CD4-positive, CD25-positive, alpha-beta regulatory T cell (primary cell): ENCODE measurements at regions not wholly inside any gene's neighbourhood (a gene's known extent, or its start where the extent isn't known, plus 50 kb on each side); places are given as distances from the start of the nearest gene placed in this dataset.

Source experiments
- ATAC-seq, 2 donors: fragments of 150-1000 bp; cut with Tn5 transposase; one replicate each; pipeline ENCODE4 v1.10.0; 2021; ENCODE audit warnings: low read depth in 2 of 2, moderate number of reproducible peaks in 2 of 2, moderate library complexity in 1 of 2
- DNase-seq, 3 donors: peaks; one replicate each; pipeline versions ENCODE4 v3.0.0 to v3.0.0-alpha.2; 2012 to 2022; ENCODE audit warnings: mixed read lengths in 1 of 3
- H3K27ac ChIP-seq: one replicate; pipeline ENCODE4 v1.7.0; 2013; ENCODE audit warnings: mild to moderate bottlenecking, low read length; ENCODE audit not compliant: insufficient read depth, poor library complexity, severe bottlenecking
- H3K27me3 ChIP-seq: one replicate; pipeline ENCODE4 v1.7.0; 2013; ENCODE audit warnings: low read length; ENCODE audit not compliant: control insufficient read depth, insufficient read depth
- H3K36me3 ChIP-seq: one replicate; pipeline ENCODE4 v1.7.0; 2013; ENCODE audit warnings: mild to moderate bottlenecking, low read length, moderate library complexity; ENCODE audit not compliant: control insufficient read depth, insufficient read depth
- H3K4me1 ChIP-seq: 2 replicates; pipeline ENCODE4 v1.7.0; 2013; ENCODE audit warnings: mild to moderate bottlenecking, low read length; ENCODE audit not compliant: insufficient read depth, control insufficient read depth, poor library complexity, severe bottlenecking
- H3K4me3 ChIP-seq: one replicate; pipeline ENCODE4 v1.7.0; 2013; ENCODE audit warnings: low read depth, mild to moderate bottlenecking, low read length, moderate library complexity
- H3K9me3 ChIP-seq, 2 experiments: 1 replicate in 1 of 2; 2 replicates in 1 of 2; pipeline ENCODE4 v1.7.0; 2013; ENCODE audit warnings: low read length in 2 of 2, mild to moderate bottlenecking in 1 of 2, moderate library complexity in 1 of 2; ENCODE audit not compliant: control insufficient read depth in 2 of 2
- H3K27ac Mint-ChIP-seq, 3 donors: one replicate each; pipeline ENCODE4 v1.8.0; 2020 to 2022; ENCODE audit warnings: mild to moderate bottlenecking in 3 of 3, mixed read lengths in 3 of 3, moderate library complexity in 2 of 3
- H3K27me3 Mint-ChIP-seq: one replicate; pipeline ENCODE4 v1.8.0; 2022; ENCODE audit warnings: mild to moderate bottlenecking, mixed read lengths
- H3K36me3 Mint-ChIP-seq: one replicate; pipeline ENCODE4 v1.8.0; 2020; ENCODE audit warnings: mixed read lengths
- H3K4me1 Mint-ChIP-seq, 4 donors: one replicate each; pipeline ENCODE4 v1.8.0; 2020 to 2022; ENCODE audit warnings: mixed read lengths in 4 of 4, mild to moderate bottlenecking in 1 of 4
- H3K4me3 Mint-ChIP-seq, 4 donors: one replicate each; pipeline ENCODE4 v1.8.0; 2020 to 2022; ENCODE audit warnings: mild to moderate bottlenecking in 4 of 4, mixed read lengths in 4 of 4, moderate library complexity in 3 of 4
- H3K9me3 Mint-ChIP-seq, 7 donors: one replicate each; pipeline ENCODE4 v1.8.0; 2020 to 2022; ENCODE audit warnings: mixed read lengths in 7 of 7, mild to moderate bottlenecking in 3 of 7, moderate library complexity in 2 of 7

DNA sequence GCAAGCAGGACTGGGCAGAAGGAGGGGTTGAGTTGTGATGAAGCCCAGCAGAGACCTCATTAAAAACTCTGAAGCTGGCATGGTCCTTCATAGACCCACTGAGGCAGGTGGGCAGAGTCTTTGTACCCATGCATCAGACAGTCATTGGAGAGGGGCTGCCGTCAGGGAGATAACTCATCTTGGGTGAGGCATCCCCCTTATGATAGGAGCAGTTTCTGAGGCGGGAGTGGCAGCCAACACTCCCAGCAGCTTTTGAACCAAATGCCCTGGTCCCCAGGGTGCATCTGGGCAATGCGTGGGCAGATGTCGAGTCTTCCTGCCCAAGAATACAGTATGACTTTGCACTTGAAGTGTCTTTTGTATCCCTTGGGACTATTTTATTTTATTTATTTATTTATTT is 68.1 kb downstream of the HTR5A start:
- H3K36me3 ChIP-seq = no peaks in the 10 kb centered on the region
- ATAC-seq = no peak
- H3K9me3 Mint-ChIP-seq = peaks cover 0 to 2% (median 0%) of the 10 kb centered on the region in 7 donors
- no peak overlapping the region for H3K27ac Mint-ChIP-seq
- no peaks in the 10 kb centered on the region for H3K9me3 ChIP-seq
- DNase-seq = no peak
- H3K27me3 ChIP-seq = peaks cover 4% of the 10 kb centered on the region
- H3K27me3 Mint-ChIP-seq = peaks cover 8% of the 10 kb centered on the region
- H3K4me3 ChIP-seq = no peak overlapping the region
- H3K27ac ChIP-seq = no peak overlapping the region
- no peak overlapping the region for H3K4me3 Mint-ChIP-seq
- no peaks in the 10 kb centered on the region for H3K36me3 Mint-ChIP-seq
- H3K4me1 ChIP-seq = no peaks in the 10 kb centered on the region
- no peaks in the 10 kb centered on the region for H3K4me1 Mint-ChIP-seq

DNA sequence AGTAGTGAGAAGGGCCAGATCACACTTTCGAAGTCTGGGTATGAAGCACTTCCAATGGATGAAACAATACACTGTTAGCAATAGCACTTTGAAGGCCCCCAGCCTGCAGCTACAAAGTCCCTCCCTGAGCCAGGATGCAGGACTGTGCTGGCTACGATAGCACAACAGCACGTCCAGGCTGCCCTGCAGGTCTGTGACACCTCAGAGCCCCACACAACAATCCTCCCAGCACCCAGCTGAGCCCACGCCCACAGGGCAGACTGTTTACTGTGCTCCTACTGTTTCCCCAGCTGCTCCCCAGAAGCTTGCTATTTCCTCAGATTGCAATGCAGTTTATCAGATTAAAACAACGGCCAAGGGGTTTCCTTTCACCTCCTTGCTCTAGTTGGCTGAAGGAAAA is 71.4 kb downstream of the HTR5A start:
- no peak overlapping the region for H3K4me3 Mint-ChIP-seq
- H3K4me1 ChIP-seq = no peaks in the 10 kb centered on the region
- H3K27me3 ChIP-seq = peaks cover 5% of the 10 kb centered on the region
- peaks cover 0 to 4% (median 0%) of the 10 kb centered on the region in 7 donors for H3K9me3 Mint-ChIP-seq
- no peak overlapping the region for H3K27ac ChIP-seq
- H3K4me1 Mint-ChIP-seq = no peaks in the 10 kb centered on the region
- no peaks in the 10 kb centered on the region for H3K36me3 Mint-ChIP-seq
- no peaks in the 10 kb centered on the region for H3K9me3 ChIP-seq
- ATAC-seq (no peak), DNase-seq (no peak)
- no peak overlapping the region for H3K27ac Mint-ChIP-seq
- no peaks in the 10 kb centered on the region for H3K36me3 ChIP-seq
- H3K27me3 Mint-ChIP-seq = peaks cover 15% of the 10 kb centered on the region
- H3K4me3 ChIP-seq = no peak overlapping the region

DNA sequence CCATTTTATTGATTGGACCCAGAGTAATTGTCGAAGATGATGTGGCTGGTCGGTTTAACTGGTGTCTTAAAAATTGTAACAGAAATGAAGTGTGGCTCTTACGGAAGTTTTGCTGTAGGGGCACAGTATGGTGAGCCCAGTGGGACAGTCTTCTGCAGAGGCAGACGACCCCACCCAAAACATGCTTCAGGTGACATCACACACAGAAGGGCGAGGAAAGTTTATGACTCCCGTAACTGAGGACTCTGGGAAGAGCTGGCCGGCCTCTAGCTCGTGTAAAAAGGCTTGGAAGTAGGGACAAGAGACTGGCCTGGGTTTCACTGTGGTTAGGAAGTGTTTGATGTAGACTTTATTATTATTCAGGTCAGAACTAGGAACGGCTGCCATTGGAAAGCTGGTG is 73.3 kb downstream of the HTR5A start:
- no peak overlapping the region for H3K27ac Mint-ChIP-seq
- no peak for ATAC-seq
- H3K4me1 ChIP-seq = no peaks in the 10 kb centered on the region
- H3K4me1 Mint-ChIP-seq = no peaks in the 10 kb centered on the region
- H3K9me3 Mint-ChIP-seq = peaks cover 0 to 2% (median 0%) of the 10 kb centered on the region in 7 donors
- no peak for DNase-seq
- no peaks in the 10 kb centered on the region for H3K9me3 ChIP-seq
- H3K4me3 ChIP-seq = no peak overlapping the region
- peaks cover 15% of the 10 kb centered on the region for H3K27me3 Mint-ChIP-seq
- no peak overlapping the region for H3K4me3 Mint-ChIP-seq
- no peak overlapping the region for H3K27ac ChIP-seq
- peaks cover 5% of the 10 kb centered on the region for H3K27me3 ChIP-seq
- H3K36me3 Mint-ChIP-seq = no peaks in the 10 kb centered on the region
- no peaks in the 10 kb centered on the region for H3K36me3 ChIP-seq

DNA sequence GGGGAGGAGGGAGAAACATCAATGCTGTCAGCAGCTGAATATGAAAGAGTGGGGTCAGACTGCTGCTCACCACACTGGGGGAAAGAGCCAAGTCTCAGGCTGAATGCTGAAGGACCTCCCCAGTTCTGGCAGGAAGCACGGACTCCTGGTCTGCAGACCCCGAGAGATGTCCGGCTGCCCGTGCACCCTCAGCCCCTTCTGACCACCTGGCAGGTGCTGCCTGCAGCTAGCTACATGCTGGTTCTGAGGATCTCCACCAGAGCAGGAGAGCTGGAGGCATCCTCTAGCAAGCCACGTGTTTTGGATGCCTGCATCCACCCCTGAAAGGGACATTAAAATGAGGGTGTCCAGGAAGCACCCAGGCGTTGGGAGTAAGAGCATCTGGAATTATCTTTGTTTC is 74.2 kb downstream of the HTR5A start:
- peaks cover 0 to 2% (median 0%) of the 10 kb centered on the region in 7 donors for H3K9me3 Mint-ChIP-seq
- no peak for DNase-seq
- Histone ChIP-seq H3K4me3 (no peak overlapping the region), H3K27me3 (peaks cover 5% of the 10 kb centered on the region), H3K27ac (no peak overlapping the region), H3K9me3 (no peaks in the 10 kb centered on the region), H3K36me3 (no peaks in the 10 kb centered on the region), H3K4me1 (no peaks in the 10 kb centered on the region)
- peaks cover 11% of the 10 kb centered on the region for H3K27me3 Mint-ChIP-seq
- no peaks in the 10 kb centered on the region for H3K36me3 Mint-ChIP-seq
- no peaks in the 10 kb centered on the region for H3K4me1 Mint-ChIP-seq
- no peak overlapping the region for H3K27ac Mint-ChIP-seq
- ATAC-seq = no peak
- no peak overlapping the region for H3K4me3 Mint-ChIP-seq

DNA sequence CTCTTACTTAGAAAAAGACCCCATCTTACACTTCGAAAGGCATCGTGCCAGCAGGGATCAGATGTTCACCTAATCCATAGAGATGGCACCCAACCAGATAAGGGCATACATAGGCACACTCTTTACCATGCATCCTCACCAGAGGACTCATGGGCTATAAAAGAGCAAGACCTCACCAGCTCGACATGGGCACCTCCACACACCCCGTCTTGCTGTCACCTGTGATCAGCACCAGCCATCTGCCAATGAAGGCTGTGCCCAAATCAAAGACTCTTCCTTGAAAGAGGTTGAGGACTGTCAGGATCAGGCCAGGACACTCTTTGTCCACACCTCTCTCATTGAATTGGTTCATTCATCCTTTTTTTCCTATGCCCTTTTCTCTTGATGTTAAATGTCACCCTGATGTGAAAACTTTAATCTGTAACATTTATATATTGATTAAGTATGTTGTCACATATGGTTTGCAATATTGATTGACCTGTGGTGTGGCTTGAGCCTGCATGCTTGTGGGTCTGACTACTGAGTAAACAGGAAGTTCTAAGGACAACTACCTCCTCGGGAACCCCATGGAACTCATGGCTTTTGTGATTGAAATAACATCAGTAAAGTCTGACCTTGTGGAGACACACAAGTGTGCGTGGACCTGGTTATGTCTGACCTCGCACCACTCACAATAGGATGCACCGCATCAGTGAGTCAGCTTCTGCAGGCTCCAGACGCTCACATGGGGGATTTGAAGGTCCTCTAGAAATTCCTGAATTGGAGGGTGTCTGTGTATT is 75.5 kb downstream of the HTR5A start:
- no peaks in the 10 kb centered on the region for H3K9me3 ChIP-seq
- no peaks in the 10 kb centered on the region for H3K36me3 ChIP-seq
- Mint-ChIP-seq H3K36me3 (no peaks in the 10 kb centered on the region), H3K4me1 (no peaks in the 10 kb centered on the region), H3K27ac (no peak overlapping the region), H3K9me3 (peaks cover 0 to 2% (median 0%) of the 10 kb centered on the region in 7 donors), H3K4me3 (no peak overlapping the region), H3K27me3 (peaks cover 11% of the 10 kb centered on the region)
- no peak overlapping the region for H3K4me3 ChIP-seq
- DNase-seq (no peak), ATAC-seq (no peak)
- H3K27me3 ChIP-seq = peaks cover 7% of the 10 kb centered on the region
- no peaks in the 10 kb centered on the region for H3K4me1 ChIP-seq
- no peak overlapping the region for H3K27ac ChIP-seq

DNA sequence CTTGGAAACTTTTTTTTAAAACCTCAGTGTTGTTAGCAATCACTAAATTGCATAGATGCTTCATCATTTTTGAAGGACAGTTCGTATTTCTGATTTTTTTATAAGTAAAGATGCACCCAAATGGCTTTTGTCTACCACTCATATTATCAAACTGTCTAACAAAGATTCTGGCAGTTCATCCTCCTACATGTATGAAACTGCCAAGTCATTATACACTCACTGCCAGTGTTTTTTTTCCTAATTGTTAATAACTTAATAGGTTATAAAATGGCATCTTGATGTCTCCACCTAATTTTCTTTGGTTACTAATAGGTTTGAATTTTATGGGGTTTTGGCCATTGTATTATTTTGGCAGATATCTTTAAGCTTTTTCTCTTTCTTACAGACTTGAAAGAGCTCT is 77.0 kb downstream of the HTR5A start:
- no peaks in the 10 kb centered on the region for H3K36me3 Mint-ChIP-seq
- Histone ChIP-seq H3K4me3 (no peak overlapping the region), H3K9me3 (peaks cover 0 to 5% of the 10 kb centered on the region in 2 experiments), H3K27me3 (peaks cover 7% of the 10 kb centered on the region), H3K36me3 (no peaks in the 10 kb centered on the region), H3K27ac (no peak overlapping the region), H3K4me1 (no peaks in the 10 kb centered on the region)
- peaks cover 0 to 6% (median 0%) of the 10 kb centered on the region in 7 donors for H3K9me3 Mint-ChIP-seq
- H3K27me3 Mint-ChIP-seq = peaks cover 8% of the 10 kb centered on the region
- DNase-seq = no peak
- no peak for ATAC-seq
- H3K4me3 Mint-ChIP-seq = no peak overlapping the region
- no peak overlapping the region for H3K27ac Mint-ChIP-seq
- no peaks in the 10 kb centered on the region for H3K4me1 Mint-ChIP-seq

DNA sequence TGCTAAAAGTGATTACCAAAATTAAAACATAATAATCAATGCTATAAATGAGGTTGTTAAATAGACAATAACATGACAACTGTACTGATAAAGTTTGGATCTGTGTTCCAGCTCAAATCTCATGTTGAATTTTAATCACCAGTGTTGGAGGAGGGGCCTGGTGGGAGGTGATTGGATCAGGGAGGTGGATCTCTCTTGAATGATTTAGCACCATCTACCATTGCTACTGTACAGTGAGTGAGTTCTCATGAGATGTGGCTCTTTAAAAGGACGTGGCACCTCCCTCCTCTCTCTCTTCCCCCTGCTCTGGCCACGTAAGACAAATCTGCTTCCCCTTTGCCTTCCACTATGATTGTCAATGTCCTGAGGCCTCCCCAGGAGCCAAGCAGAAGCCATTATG is 77.5 kb downstream of the HTR5A start:
- H3K4me3 Mint-ChIP-seq = no peak overlapping the region
- H3K27ac Mint-ChIP-seq = no peak overlapping the region
- H3K27me3 Mint-ChIP-seq = peaks cover 7% of the 10 kb centered on the region
- ATAC-seq = no peak
- H3K36me3 Mint-ChIP-seq = no peaks in the 10 kb centered on the region
- H3K9me3 Mint-ChIP-seq = peaks cover 0 to 6% (median 0%) of the 10 kb centered on the region in 7 donors
- H3K4me1 Mint-ChIP-seq = no peaks in the 10 kb centered on the region
- H3K9me3 ChIP-seq = peaks cover 0 to 5% of the 10 kb centered on the region in 2 experiments
- DNase-seq = no peak
- no peaks in the 10 kb centered on the region for H3K4me1 ChIP-seq
- H3K36me3 ChIP-seq = no peaks in the 10 kb centered on the region
- no peak overlapping the region for H3K4me3 ChIP-seq
- H3K27ac ChIP-seq = no peak overlapping the region
- peaks cover 4% of the 10 kb centered on the region for H3K27me3 ChIP-seq

DNA sequence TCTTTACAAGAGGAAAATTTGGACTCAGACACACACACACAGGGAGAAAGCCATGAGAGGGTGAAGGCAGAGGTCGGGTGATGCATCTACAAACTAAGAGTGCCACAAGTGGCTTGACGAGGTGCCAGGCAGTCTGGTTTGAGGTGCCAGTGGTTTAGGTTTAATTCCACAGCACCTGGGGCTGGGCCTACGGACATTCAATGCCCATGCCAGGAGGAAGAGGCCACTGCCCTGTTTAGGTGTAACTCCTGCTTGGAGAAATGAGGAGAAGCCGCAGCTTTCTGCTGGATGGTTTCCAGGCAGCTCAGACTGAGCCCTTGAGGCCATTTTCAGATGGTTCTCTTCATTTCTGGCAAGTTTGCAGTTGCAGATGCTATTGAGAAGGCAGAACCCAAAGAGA is 83.6 kb downstream of the HTR5A start:
- Histone ChIP-seq H3K4me3 (no peak overlapping the region), H3K27me3 (peaks cover 3% of the 10 kb centered on the region), H3K4me1 (no peaks in the 10 kb centered on the region), H3K27ac (no peak overlapping the region), H3K9me3 (peaks cover 0 to 5% of the 10 kb centered on the region in 2 experiments), H3K36me3 (no peaks in the 10 kb centered on the region)
- Mint-ChIP-seq H3K27me3 (no peaks in the 10 kb centered on the region), H3K36me3 (no peaks in the 10 kb centered on the region), H3K9me3 (peaks cover 0 to 6% (median 0%) of the 10 kb centered on the region in 7 donors), H3K4me3 (no peak overlapping the region), H3K27ac (no peak overlapping the region), H3K4me1 (no peaks in the 10 kb centered on the region)
- ATAC-seq (no peak), DNase-seq (no peak)
